ENCODE measurements at regions not wholly inside any gene's neighbourhood (a gene's known extent, or its start where the extent isn't known, plus 50 kb on each side); places are given as distances from the start of the nearest gene placed in this dataset.

GRCh38 chr5:88979244-88979643, 96.3 kb upstream of the MEF2C start:
- TF ChIP-seq ZNF274 (IDR thresholded peaks at IDR 0.05; ENCODE audit: low read depth, low read length), result no peak
- no peak for TF ChIP-seq SUZ12 (IDR thresholded peaks at IDR 0.05; ENCODE audit: extremely low read depth, insufficient read depth, insufficient read length)

Data from NT2/D1 (cell line).